8988T (cell line): ENCODE measurements at regions not wholly inside any gene's neighbourhood (a gene's known extent, or its start where the extent isn't known, plus 50 kb on each side); places are given as distances from the start of the nearest gene placed in this dataset.

Experiments
- DNase-seq: peaks from one replicate; pipeline ENCODE4 v3.0.0; 2011

- DNase-seq, result no peak
These were observed 228.0 kb upstream of the ID2 start for GRCh38 chr2:8453904-8454302.

GRCh38 chr2:8454797-8455196 lies 227.1 kb upstream of the ID2 start:
- DNase-seq, result no peak

GRCh38 chr2:8455236-8456150 lies 226.4 kb upstream of the ID2 start:
- no peak for DNase-seq

GRCh38 chr2:8456151-8457091 lies 225.4 kb upstream of the ID2 start:
- no peak for DNase-seq

GRCh38 chr2:8457092-8457481 lies 224.8 kb upstream of the ID2 start:
- DNase-seq, result no peak

- no peak for DNase-seq
These were observed 224.0 kb upstream of the ID2 start for GRCh38 chr2:8457699-8458502.

- DNase-seq, result no peak
These were observed 223.1 kb upstream of the ID2 start for GRCh38 chr2:8458503-8459459.

- DNase-seq, result no peak
These were observed 222.4 kb upstream of the ID2 start for GRCh38 chr2:8459474-8459873.

- DNase-seq, result no peak
These were observed 220.5 kb upstream of the ID2 start for GRCh38 chr2:8461341-8461740.

GRCh38 chr2:8462280-8462679 lies 219.6 kb upstream of the ID2 start:
- DNase-seq, result no peak

- no peak for DNase-seq
These were observed 218.8 kb upstream of the ID2 start for GRCh38 chr2:8462899-8463648.

GRCh38 chr2:8465560-8465959 lies 216.3 kb upstream of the ID2 start:
- DNase-seq, result no peak

- no peak for DNase-seq
These were observed 212.0 kb upstream of the ID2 start for GRCh38 chr2:8469709-8470493.

GRCh38 chr2:8472545-8473323 lies 209.1 kb upstream of the ID2 start:
- no peak for DNase-seq

- no peak for DNase-seq
These were observed 206.4 kb upstream of the ID2 start for GRCh38 chr2:8475349-8476031.

GRCh38 chr2:8477552-8478470 lies 204.0 kb upstream of the ID2 start:
- no peak for DNase-seq

GRCh38 chr2:8478471-8478793 lies 203.4 kb upstream of the ID2 start:
- no peak for DNase-seq

- no peak for DNase-seq
These were observed 202.6 kb upstream of the ID2 start for GRCh38 chr2:8479298-8479697.
